Chondrocyte (in vitro differentiated cells): ENCODE measurements at regions not wholly inside any gene's neighbourhood (a gene's known extent, or its start where the extent isn't known, plus 50 kb on each side); places are given as distances from the start of the nearest gene placed in this dataset.

Source experiments
- DNase-seq: peaks from one replicate; pipeline ENCODE4 v3.0.0; 2021; ENCODE audit warnings: mixed read lengths, low spot score
- H3K27ac Mint-ChIP-seq: one replicate; pipeline ENCODE4 v1.8.0; 2021; ENCODE audit warnings: mild to moderate bottlenecking, moderate library complexity, mixed read lengths; ENCODE audit not compliant: unreplicated experiment
- H3K27me3 Mint-ChIP-seq: 2 replicates; pipeline ENCODE4 v1.8.0; 2021; ENCODE audit warnings: low read depth, mixed read lengths
- H3K36me3 Mint-ChIP-seq: 2 replicates; pipeline ENCODE4 v1.8.0; 2021; ENCODE audit warnings: low read depth, mixed read lengths
- H3K4me1 Mint-ChIP-seq: 2 replicates; pipeline ENCODE4 v1.8.0; 2021; ENCODE audit warnings: low read depth, mild to moderate bottlenecking, mixed read lengths
- H3K4me3 Mint-ChIP-seq: one replicate; pipeline ENCODE4 v1.8.0; 2021; ENCODE audit warnings: mild to moderate bottlenecking, moderate library complexity, mixed read lengths; ENCODE audit not compliant: unreplicated experiment
- H3K9me3 Mint-ChIP-seq: 2 replicates; pipeline ENCODE4 v1.8.0; 2021; ENCODE audit warnings: low read depth, mixed read lengths
- CTCF ChIP-seq: fragments of 200-600 bp; sonication (generic); IDR thresholded peaks from 2 replicates; pipeline ENCODE4 v1.5.0; 2021; ENCODE audit warnings: antibody characterized with exemption, mild to moderate bottlenecking, moderate library complexity

- no peak for DNase-seq
- Mint-ChIP-seq H3K27ac (no peak overlapping the region), H3K4me1 (no peaks in the 10 kb centered on the region), H3K27me3 (no peaks in the 10 kb centered on the region), H3K4me3 (no peak overlapping the region), H3K9me3 (no peaks in the 10 kb centered on the region), H3K36me3 (no peaks in the 10 kb centered on the region)
- TF ChIP-seq CTCF, result no peak
These were observed 504.5 kb downstream of the TBC1D4 start for GRCh38 chr13:74977498-74977897.

GRCh38 chr13:74975111-74975510 lies 506.9 kb downstream of the TBC1D4 start:
- no peak overlapping the region for H3K4me3 Mint-ChIP-seq
- TF ChIP-seq CTCF, result no peak
- H3K27me3 Mint-ChIP-seq, result no peaks in the 10 kb centered on the region
- H3K9me3 Mint-ChIP-seq, result no peaks in the 10 kb centered on the region
- H3K36me3 Mint-ChIP-seq, result no peaks in the 10 kb centered on the region
- H3K27ac Mint-ChIP-seq, result no peak overlapping the region
- no peaks in the 10 kb centered on the region for H3K4me1 Mint-ChIP-seq
- no peak for DNase-seq

- H3K9me3 Mint-ChIP-seq, result no peaks in the 10 kb centered on the region
- no peak for DNase-seq
- H3K27me3 Mint-ChIP-seq, result no peaks in the 10 kb centered on the region
- no peak overlapping the region for H3K27ac Mint-ChIP-seq
- no peak overlapping the region for H3K4me3 Mint-ChIP-seq
- TF ChIP-seq CTCF, result no peak
- no peaks in the 10 kb centered on the region for H3K4me1 Mint-ChIP-seq
- H3K36me3 Mint-ChIP-seq, result no peaks in the 10 kb centered on the region
These were observed 507.8 kb downstream of the TBC1D4 start for GRCh38 chr13:74973935-74974879.

GRCh38 chr13:74969419-74969818 lies 512.5 kb downstream of the TBC1D4 start:
- no peak overlapping the region for H3K27ac Mint-ChIP-seq
- TF ChIP-seq CTCF, result no peak
- peaks cover 6% of the 10 kb centered on the region for H3K4me1 Mint-ChIP-seq
- H3K4me3 Mint-ChIP-seq, result no peak overlapping the region
- no peaks in the 10 kb centered on the region for H3K36me3 Mint-ChIP-seq
- H3K27me3 Mint-ChIP-seq, result no peaks in the 10 kb centered on the region
- DNase-seq, result no peak
- peaks cover 3% of the 10 kb centered on the region for H3K9me3 Mint-ChIP-seq

- TF ChIP-seq CTCF, result no peak
- peaks cover 6% of the 10 kb centered on the region for H3K4me1 Mint-ChIP-seq
- no peak overlapping the region for H3K27ac Mint-ChIP-seq
These were observed 515.0 kb downstream of the TBC1D4 start for GRCh38 chr13:74966814-74967424.

More at GRCh38 chr13:74966814-74967424, 515.0 kb downstream of the TBC1D4 start:
- H3K4me3 Mint-ChIP-seq, result no peak overlapping the region
- no peaks in the 10 kb centered on the region for H3K27me3 Mint-ChIP-seq
- H3K9me3 Mint-ChIP-seq, result peaks cover 12% of the 10 kb centered on the region
- no peak for DNase-seq
- no peaks in the 10 kb centered on the region for H3K36me3 Mint-ChIP-seq
